ENCODE measurements at regions not wholly inside any gene's neighbourhood (a gene's known extent, or its start where the extent isn't known, plus 50 kb on each side); places are given as distances from the start of the nearest gene placed in this dataset.
"Not testable (repeated sequence)": the region's sequence is repeated elsewhere in the genome, so short reads cannot be mapped to it uniquely, and the experiment has no call there.

- DNase-seq (ENCODE audit: low read depth in 2 of 2) = no peak
Measured at GRCh38 chr5:106818552-106818951, 852.2 kb downstream of the EFNA5 start.

- DNase-seq (ENCODE audit: low read depth in 2 of 2) = no peak
Measured at GRCh38 chr5:106814961-106815360, 855.8 kb downstream of the EFNA5 start.

GRCh38 chr5:106801554-106801953 is 869.2 kb downstream of the EFNA5 start:
- DNase-seq (ENCODE audit: low read depth in 2 of 2) = no peak

- DNase-seq (ENCODE audit: low read depth in 2 of 2) = no peak
Measured at GRCh38 chr5:106797996-106798395, 872.7 kb downstream of the EFNA5 start.

- no peak for DNase-seq (ENCODE audit: low read depth in 2 of 2)
Measured at GRCh38 chr5:106796081-106796480, 874.7 kb downstream of the EFNA5 start.

- no peak for DNase-seq (ENCODE audit: low read depth in 2 of 2)
Measured at GRCh38 chr5:106784846-106785245, 885.9 kb downstream of the EFNA5 start.

- no peak for DNase-seq (ENCODE audit: low read depth in 2 of 2)
Measured at GRCh38 chr5:106780355-106780754, 890.4 kb downstream of the EFNA5 start.

- DNase-seq (ENCODE audit: low read depth in 2 of 2) = not testable (repeated sequence)
Measured at GRCh38 chr5:106776515-106776914, 894.2 kb downstream of the EFNA5 start.

GRCh38 chr5:106768392-106768791 is 902.3 kb downstream of the EFNA5 start:
- DNase-seq (ENCODE audit: low read depth in 2 of 2) = no peak

GRCh38 chr5:106766916-106767315 is 903.8 kb downstream of the EFNA5 start:
- DNase-seq (ENCODE audit: low read depth in 2 of 2) = no peak

- DNase-seq (ENCODE audit: low read depth in 2 of 2) = no peak
Measured at GRCh38 chr5:106759581-106759980, 911.2 kb downstream of the EFNA5 start.

GRCh38 chr5:106759152-106759551 is 911.6 kb downstream of the EFNA5 start:
- DNase-seq (ENCODE audit: low read depth in 2 of 2) = no peak

GRCh38 chr5:106757672-106758071 is 913.1 kb downstream of the EFNA5 start:
- DNase-seq (ENCODE audit: low read depth in 2 of 2) = no peak

GRCh38 chr5:106755789-106756188 is 914.9 kb downstream of the EFNA5 start:
- no peak for DNase-seq (ENCODE audit: low read depth in 2 of 2)

GRCh38 chr5:106755066-106755465 is 915.7 kb downstream of the EFNA5 start:
- no peak for DNase-seq (ENCODE audit: low read depth in 2 of 2)

GRCh38 chr5:106749826-106750225 is 920.9 kb downstream of the EFNA5 start:
- DNase-seq (ENCODE audit: low read depth in 2 of 2) = no peak

GRCh38 chr5:106739127-106739526 is 931.6 kb downstream of the EFNA5 start:
- DNase-seq (ENCODE audit: low read depth in 2 of 2) = no peak

- DNase-seq (ENCODE audit: low read depth in 2 of 2) = no peak
Measured at GRCh38 chr5:106737111-106737510, 933.6 kb downstream of the EFNA5 start.

- DNase-seq (ENCODE audit: low read depth in 2 of 2) = no peak
Measured at GRCh38 chr5:106732624-106733023, 938.1 kb downstream of the EFNA5 start.

- no peak for DNase-seq (ENCODE audit: low read depth in 2 of 2)
Measured at GRCh38 chr5:106730912-106731311, 939.8 kb downstream of the EFNA5 start.

GRCh38 chr5:106730506-106730905 is 940.2 kb downstream of the EFNA5 start:
- no peak for DNase-seq (ENCODE audit: low read depth in 2 of 2)

GRCh38 chr5:106728208-106728607 is 942.5 kb downstream of the EFNA5 start:
- no peak for DNase-seq (ENCODE audit: low read depth in 2 of 2)

GRCh38 chr5:106727071-106727470 is 943.7 kb downstream of the EFNA5 start:
- DNase-seq (ENCODE audit: low read depth in 2 of 2) = no peak

- no peak for DNase-seq (ENCODE audit: low read depth in 2 of 2)
Measured at GRCh38 chr5:106720367-106720766, 950.4 kb downstream of the EFNA5 start.

GRCh38 chr5:106699796-106700195 is 970.9 kb downstream of the EFNA5 start:
- no peak for DNase-seq (ENCODE audit: low read depth in 2 of 2)

Data from stimulated activated CD8-positive, alpha-beta memory T cell treated with anti-CD3 and anti-CD28 coated beads, Interleukin-2, amount 100 ng/mL, for 48 hours (primary cell).